ENCODE measurements at regions not wholly inside any gene's neighbourhood (a gene's known extent, or its start where the extent isn't known, plus 50 kb on each side); places are given as distances from the start of the nearest gene placed in this dataset.

- no peaks in the 10 kb centered on the region for H3K27me3 Mint-ChIP-seq
- no peak overlapping the region for H3K27ac Mint-ChIP-seq
- no peaks in the 10 kb centered on the region for H3K9me3 Mint-ChIP-seq
- H3K4me1 Mint-ChIP-seq (ENCODE audit: low read depth) = no peaks in the 10 kb centered on the region
- intact Hi-C loops (cut with micrococcal nuclease) = no loop called here
- no peak overlapping the region for H3K4me3 Mint-ChIP-seq
- no peaks in the 10 kb centered on the region for H3K36me3 Mint-ChIP-seq (ENCODE audit: low read depth)
- ATAC-seq (no peak), DNase-seq (no peak)
- POLR2A ChIA-PET = no interaction called here
- CTCF ChIA-PET = no interaction called here
- TF ChIP-seq, protein P1, sequence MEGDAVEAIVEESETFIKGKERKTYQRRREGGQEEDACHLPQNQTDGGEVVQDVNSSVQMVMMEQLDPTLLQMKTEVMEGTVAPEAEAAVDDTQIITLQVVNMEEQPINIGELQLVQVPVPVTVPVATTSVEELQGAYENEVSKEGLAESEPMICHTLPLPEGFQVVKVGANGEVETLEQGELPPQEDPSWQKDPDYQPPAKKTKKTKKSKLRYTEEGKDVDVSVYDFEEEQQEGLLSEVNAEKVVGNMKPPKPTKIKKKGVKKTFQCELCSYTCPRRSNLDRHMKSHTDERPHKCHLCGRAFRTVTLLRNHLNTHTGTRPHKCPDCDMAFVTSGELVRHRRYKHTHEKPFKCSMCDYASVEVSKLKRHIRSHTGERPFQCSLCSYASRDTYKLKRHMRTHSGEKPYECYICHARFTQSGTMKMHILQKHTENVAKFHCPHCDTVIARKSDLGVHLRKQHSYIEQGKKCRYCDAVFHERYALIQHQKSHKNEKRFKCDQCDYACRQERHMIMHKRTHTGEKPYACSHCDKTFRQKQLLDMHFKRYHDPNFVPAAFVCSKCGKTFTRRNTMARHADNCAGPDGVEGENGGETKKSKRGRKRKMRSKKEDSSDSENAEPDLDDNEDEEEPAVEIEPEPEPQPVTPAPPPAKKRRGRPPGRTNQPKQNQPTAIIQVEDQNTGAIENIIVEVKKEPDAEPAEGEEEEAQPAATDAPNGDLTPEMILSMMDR (IDR thresholded peaks at IDR 0.05) = no peak
Observed at GRCh38 chr6:15066089-15066758, 179.6 kb upstream of the JARID2 start.

- POLR2A ChIA-PET = no interaction called here
- intact Hi-C loops (cut with micrococcal nuclease) = no loop called here
- Mint-ChIP-seq H3K4me3 (no peak overlapping the region), H3K27me3 (no peaks in the 10 kb centered on the region), H3K9me3 (no peaks in the 10 kb centered on the region), H3K36me3 (ENCODE audit: low read depth) (no peaks in the 10 kb centered on the region), H3K27ac (no peak overlapping the region), H3K4me1 (ENCODE audit: low read depth) (peaks cover 5% of the 10 kb centered on the region)
- ATAC-seq (peak; percentile 60), DNase-seq (peak; percentile 6)
- CTCF ChIA-PET = interaction anchor here (0.7 kb wide), 1 partner anchor 859 kb away, joined by 3 read pairs; no protein-coding TSS in a partner anchor
- TF ChIP-seq, protein P1 (IDR thresholded peaks at IDR 0.05) = no peak
Observed at GRCh38 chr6:15073344-15073789, 172.5 kb upstream of the JARID2 start.

DNA sequence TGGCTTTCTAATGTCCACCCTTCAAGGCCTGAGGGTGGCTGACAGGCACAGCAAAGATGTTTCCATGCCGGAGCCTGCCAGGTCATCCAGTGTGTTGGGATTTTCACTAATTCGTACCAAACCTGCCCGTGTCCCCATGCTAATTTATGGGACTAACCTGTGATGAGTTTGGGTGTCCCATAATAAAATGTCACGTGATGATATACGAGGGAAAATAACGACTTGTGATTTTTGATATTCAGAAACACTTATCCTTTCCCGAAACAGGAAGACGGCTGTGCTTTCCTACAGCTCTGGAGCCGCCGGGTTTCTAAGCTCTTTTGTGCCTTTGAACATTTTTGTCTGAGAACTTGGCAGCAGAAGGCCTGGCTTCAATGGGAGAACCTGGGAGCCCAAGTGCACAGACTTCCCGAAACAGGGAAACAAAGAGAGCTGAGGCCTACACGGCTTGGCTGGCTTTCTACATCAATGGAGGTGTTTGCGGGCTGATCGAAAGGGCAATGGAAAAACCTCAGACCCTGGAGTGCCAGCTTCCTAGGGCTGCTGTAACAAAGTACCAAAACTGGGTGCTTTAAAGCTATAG, 171.9 kb upstream of the JARID2 start:
- TF ChIP-seq, protein P1 (IDR thresholded peaks at IDR 0.05) = no peak
- ChIA-PET CTCF (no interaction called here), POLR2A (no interaction called here)
- Mint-ChIP-seq H3K9me3 (no peaks in the 10 kb centered on the region), H3K4me3 (no peak overlapping the region), H3K36me3 (ENCODE audit: low read depth) (no peaks in the 10 kb centered on the region), H3K27me3 (no peaks in the 10 kb centered on the region), H3K4me1 (ENCODE audit: low read depth) (peaks cover 5% of the 10 kb centered on the region), H3K27ac (no peak overlapping the region)
- DNase-seq = no peak
- intact Hi-C loops (cut with micrococcal nuclease) = no loop called here
- ATAC-seq = no peak

- Mint-ChIP-seq H3K4me1 (ENCODE audit: low read depth) (peaks cover 5% of the 10 kb centered on the region), H3K27ac (no peak overlapping the region), H3K27me3 (no peaks in the 10 kb centered on the region), H3K36me3 (ENCODE audit: low read depth) (no peaks in the 10 kb centered on the region), H3K4me3 (no peak overlapping the region), H3K9me3 (no peaks in the 10 kb centered on the region)
- DNase-seq = no peak
- ChIA-PET POLR2A (no interaction called here), CTCF (no interaction called here)
- ATAC-seq = no peak
- intact Hi-C loops (cut with micrococcal nuclease) = no loop called here
- TF ChIP-seq, protein P1 (IDR thresholded peaks at IDR 0.05) = no peak
Observed at GRCh38 chr6:15074806-15075205, 171.1 kb upstream of the JARID2 start.

- ATAC-seq (no peak), DNase-seq (no peak)
- ChIA-PET POLR2A (interaction anchor here (0.6 kb wide), 1 partner anchor 376 kb away, joined by 4 read pairs; no protein-coding TSS in a partner anchor), CTCF (no interaction called here)
- Mint-ChIP-seq H3K4me3 (no peak overlapping the region), H3K36me3 (ENCODE audit: low read depth) (no peaks in the 10 kb centered on the region), H3K27ac (no peak overlapping the region), H3K27me3 (no peaks in the 10 kb centered on the region), H3K4me1 (ENCODE audit: low read depth) (peaks cover 5% of the 10 kb centered on the region), H3K9me3 (no peaks in the 10 kb centered on the region)
- TF ChIP-seq, protein P1 (IDR thresholded peaks at IDR 0.05) = no peak
- intact Hi-C loops (cut with micrococcal nuclease) = no loop called here
Observed at GRCh38 chr6:15076565-15076964, 169.3 kb upstream of the JARID2 start.
